Endothelial cell of umbilical vein (primary cell): ENCODE measurements at regions not wholly inside any gene's neighbourhood (a gene's known extent, or its start where the extent isn't known, plus 50 kb on each side); places are given as distances from the start of the nearest gene placed in this dataset.

Source experiments
- BruUV-seq: library from RNA; stranded (reverse); fragments of 400-500 nt; replicated peaks from 2 replicates; lab custom pipeline; 2021; lab: Mats Ljungman, UMichigan
- CTCF ChIA-PET: fragments of 300-600, 350-600 bp; sonication (Branson Sonifier 250); formaldehyde crosslinking; loops from one replicate; lab custom pipeline; 2021; ENCODE audit warnings: antibody characterized with exemption, inconsistent platforms; lab: Charles Lee
- POLR2A ChIA-PET: fragments of 300-600, 350-600 bp; sonication (Branson Sonifier 250); formaldehyde crosslinking; loops from one replicate; lab custom pipeline; 2021; ENCODE audit warnings: antibody characterized with exemption, inconsistent platforms; lab: Charles Lee
- DNase-seq: peaks from one replicate; pipeline ENCODE4 v3.0.0-alpha.2; 2011; ENCODE audit warnings: low read depth, low spot score
- FAIRE-seq: peaks from 2 replicates; lab custom pipeline; 2011; peaks lifted over from hg19 to GRCh38; lab: Jason Lieb, UNC
- H2AFZ ChIP-seq: 2 replicates; pipeline ENCODE4 v1.6.0; 2012; ENCODE audit warnings: low read depth, low read length, control low read depth, inconsistent platforms
- H3K27ac ChIP-seq: 2 replicates; pipeline ENCODE4 v1.5.1; 2011; ENCODE audit warnings: low read depth, mild to moderate bottlenecking, control low read depth, low read length, moderate library complexity; ENCODE audit not compliant: insufficient read depth
- H3K27me3 ChIP-seq, 2 experiments: 2 replicates each; pipeline versions ENCODE4 v1.6.0 to v1.6.1; 2011; ENCODE audit warnings: low read length in 2 of 2, mixed read lengths in 1 of 2; ENCODE audit not compliant: control insufficient read depth in 2 of 2, insufficient read depth in 2 of 2
- H3K36me3 ChIP-seq, 2 experiments: 2 replicates in 1 of 2; 3 replicates in 1 of 2; pipeline ENCODE4 v1.5.1; 2011; ENCODE audit warnings: low read length in 2 of 2, mild to moderate bottlenecking in 1 of 2, moderate library complexity in 1 of 2; ENCODE audit not compliant: control insufficient read depth in 2 of 2, insufficient read depth in 2 of 2; ENCODE audit errors: extremely low read depth in 1 of 2
- H3K4me1 ChIP-seq: 3 replicates; pipeline ENCODE4 v1.5.1; 2011; ENCODE audit warnings: mild to moderate bottlenecking, low read length; ENCODE audit not compliant: control insufficient read depth, insufficient read depth; ENCODE audit errors: extremely low read depth
- H3K4me2 ChIP-seq: 2 replicates; pipeline ENCODE4 v1.6.1; 2011; ENCODE audit warnings: low read length, control low read depth, mixed read lengths; ENCODE audit not compliant: insufficient read depth
- H3K4me3 ChIP-seq, 3 experiments: fragments of 200-600 bp in 1 of 3; sonication (generic), shearing (Covaris generic) in 1 of 3; replicated peaks in 1 of 3; 2 replicates each; pipeline ENCODE4 v1.5.1; 2011 to 2016; ENCODE audit warnings: control low read depth in 3 of 3, low read length in 3 of 3, mild to moderate bottlenecking in 2 of 3, inconsistent platforms in 1 of 3, low read depth in 1 of 3, moderate library complexity in 1 of 3; ENCODE audit not compliant: insufficient read depth in 1 of 3
- H3K79me2 ChIP-seq: 2 replicates; pipeline ENCODE4 v1.6.0; 2012; ENCODE audit warnings: low read length, inconsistent platforms; ENCODE audit not compliant: control insufficient read depth, insufficient read depth
- H3K9ac ChIP-seq: replicated peaks from 2 replicates; pipeline ENCODE3; 2011; ENCODE audit warnings: low read length, control low read depth; ENCODE audit not compliant: insufficient read depth; ENCODE audit errors: extremely low read depth
- H3K9me1 ChIP-seq: replicated peaks from 3 replicates; pipeline ENCODE4 v1.6.0; 2011; ENCODE audit warnings: mild to moderate bottlenecking, low read length; ENCODE audit not compliant: control insufficient read depth, insufficient read depth; ENCODE audit errors: extremely low read depth
- H3K9me3 ChIP-seq: replicated peaks from 2 replicates; pipeline ENCODE4 v1.5.1; 2012; ENCODE audit warnings: low read length, inconsistent platforms; ENCODE audit not compliant: control insufficient read depth, insufficient read depth
- H4K20me1 ChIP-seq: replicated peaks from 2 replicates; pipeline ENCODE3; 2011; ENCODE audit warnings: mild to moderate bottlenecking, low read length; ENCODE audit not compliant: control insufficient read depth, insufficient read depth; ENCODE audit errors: extremely low read depth
- CTCF ChIP-seq, 2 donors: IDR thresholded peaks; 1 replicate in 1 of 2; 2 replicates in 1 of 2; pipeline ENCODE4 v1.5.1; 2011; ENCODE audit warnings: low read length in 2 of 2, mild to moderate bottlenecking in 2 of 2, moderate library complexity in 2 of 2, control low read depth in 1 of 2, inconsistent platforms in 1 of 2, low read depth in 1 of 2; ENCODE audit not compliant: insufficient read depth in 1 of 2; ENCODE audit errors: extremely low read depth in 1 of 2
- EZH2 ChIP-seq: IDR thresholded peaks from 2 replicates; pipeline ENCODE4 v1.6.1; 2012; ENCODE audit warnings: borderline replicate concordance, low read depth, mild to moderate bottlenecking, moderate library complexity, low read length, inconsistent platforms; ENCODE audit not compliant: severe bottlenecking
- FOS ChIP-seq: IDR thresholded peaks from 2 replicates; pipeline ENCODE4 v1.6.1; 2011; ENCODE audit warnings: mild to moderate bottlenecking, low read length, moderate library complexity, borderline replicate concordance; ENCODE audit not compliant: insufficient read depth
- GATA2 ChIP-seq: IDR thresholded peaks from 2 replicates; pipeline ENCODE4 v1.7.0; 2011; ENCODE audit warnings: low read depth, mild to moderate bottlenecking, moderate library complexity, mixed read lengths, low read length; ENCODE audit not compliant: insufficient read length, insufficient read depth
- JUN ChIP-seq: IDR thresholded peaks from 2 replicates; pipeline ENCODE4 v1.6.1; 2011; ENCODE audit warnings: borderline replicate concordance, low read depth; ENCODE audit not compliant: insufficient read length, insufficient read depth
- MAX ChIP-seq: IDR thresholded peaks from 2 replicates; pipeline ENCODE4 v1.6.1; 2011; ENCODE audit not compliant: insufficient read depth, insufficient read length
- MYC ChIP-seq: IDR thresholded peaks from one replicate; pipeline ENCODE4 v1.6.1; 2011; ENCODE audit warnings: mild to moderate bottlenecking, low read depth, low read length
- POLR2A ChIP-seq: IDR thresholded peaks from 2 replicates; pipeline ENCODE4 v1.6.1; 2012; ENCODE audit warnings: low read depth, mild to moderate bottlenecking, control low read depth, low read length
- POLR2AphosphoS5 ChIP-seq: IDR thresholded peaks from 2 replicates; pipeline ENCODE4 v1.6.1; 2012; ENCODE audit warnings: low read depth, mild to moderate bottlenecking, control low read depth, low read length, moderate library complexity; ENCODE audit not compliant: insufficient read depth
- dilution Hi-C: fragments of 300-500 bp; cut with MboI; formaldehyde crosslinking; loops from one replicate; pipeline ENCODE4 v1.15.0; 2019; ENCODE audit warnings: low sequenced_read_pairs; ENCODE audit not compliant: extremely low pct_ligation_motif_present
- intact Hi-C: fragments of 100-400 bp; cut with micrococcal nuclease; formaldehyde crosslinking; loops from one replicate; pipeline ENCODE4 v1.10.0; 2022

GRCh38 chr10:65413001-65413400 is 1512.8 kb upstream of the LRRTM3 start:
- Histone ChIP-seq H4K20me1 (no peaks in the 10 kb centered on the region), H3K9ac (no peak overlapping the region), H3K9me1 (no peaks in the 10 kb centered on the region), H2AFZ (no peak overlapping the region), H3K9me3 (no peaks in the 10 kb centered on the region), H3K27ac (no peak overlapping the region), H3K4me3 (no peak overlapping the region), H3K27me3 (no peaks in the 10 kb centered on the region), H3K79me2 (no peaks in the 10 kb centered on the region), H3K4me1 (no peaks in the 10 kb centered on the region), H3K4me2 (no peak overlapping the region), H3K36me3 (no peaks in the 10 kb centered on the region)
- dilution Hi-C loops = no loop called here
- intact Hi-C loops = no loop called here
- POLR2A ChIA-PET = interaction anchor here (0.7 kb wide), 1 partner anchor 115 kb away, joined by 3 read pairs; no protein-coding TSS in a partner anchor
- no peak for FAIRE-seq
- CTCF ChIA-PET = no interaction called here
- TF ChIP-seq MYC (no peak), CTCF (IDR thresholded peaks at IDR 0.05; ENCODE audit: extremely low read depth in 1 of 2, insufficient read depth in 1 of 2, low read depth in 1 of 2, low read length in 2 of 2) (no peak), MAX (no peak), POLR2A (no peak), EZH2 (no peak), GATA2 (no peak), JUN (no peak), POLR2AphosphoS5 (no peak), FOS (no peak)
- no TSS peak for BruUV-seq
- no peak for DNase-seq
